Activated T-helper 17 cell treated with anti-CD3 and anti-CD28 coated beads, Interleukin-2, amount 50 U/mL, for 72 hours (primary cell): ENCODE measurements at regions not wholly inside any gene's neighbourhood (a gene's known extent, or its start where the extent isn't known, plus 50 kb on each side); places are given as distances from the start of the nearest gene placed in this dataset.
"Not testable (repeated sequence)": the region's sequence is repeated elsewhere in the genome, so short reads cannot be mapped to it uniquely, and the experiment has no call there.

Experiments used
- ATAC-seq: fragments of 150-1000 bp; cut with Tn5 transposase; replicated peaks from 2 replicates; pipeline ENCODE4 v1.10.0; 2021; ENCODE audit warnings: mild to moderate bottlenecking, moderate library complexity
- H3K27ac Mint-ChIP-seq: one replicate; pipeline ENCODE4 v1.8.0; 2022; ENCODE audit warnings: mixed read lengths
- H3K27me3 Mint-ChIP-seq: one replicate; pipeline ENCODE4 v1.8.0; 2022; ENCODE audit warnings: mixed read lengths
- H3K36me3 Mint-ChIP-seq: one replicate; pipeline ENCODE4 v1.8.0; 2022; ENCODE audit warnings: low read depth, mild to moderate bottlenecking, mixed read lengths
- H3K4me1 Mint-ChIP-seq: one replicate; pipeline ENCODE4 v1.8.0; 2022; ENCODE audit warnings: mixed read lengths
- H3K4me3 Mint-ChIP-seq: one replicate; pipeline ENCODE4 v1.8.0; 2022; ENCODE audit warnings: mild to moderate bottlenecking, mixed read lengths
- H3K9me3 Mint-ChIP-seq: one replicate; pipeline ENCODE4 v1.8.0; 2022; ENCODE audit warnings: mixed read lengths

DNA sequence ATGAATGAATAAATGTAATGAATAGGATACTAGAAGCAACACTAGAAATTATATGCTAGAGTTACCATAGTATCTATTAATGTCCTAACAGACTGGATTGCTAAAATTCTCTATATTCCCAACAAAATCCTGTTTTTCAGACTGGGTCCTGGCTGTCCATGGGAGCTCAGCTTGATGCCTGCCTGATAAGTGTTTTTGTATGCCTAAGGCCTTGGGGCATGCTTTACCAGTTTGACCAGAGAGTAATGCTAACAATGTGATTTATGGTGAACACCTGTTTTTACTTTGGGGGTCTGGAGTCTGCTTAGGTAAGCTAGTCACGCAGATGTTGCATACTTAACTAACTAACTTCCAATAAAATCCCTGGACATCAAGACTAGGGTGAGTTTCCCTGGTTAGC, 318.8 kb upstream of the DEPDC1 start:
- no peaks in the 10 kb centered on the region for H3K36me3 Mint-ChIP-seq
- H3K4me1 Mint-ChIP-seq: no peaks in the 10 kb centered on the region
- no peak for ATAC-seq
- no peaks in the 10 kb centered on the region for H3K27me3 Mint-ChIP-seq
- no peak overlapping the region for H3K27ac Mint-ChIP-seq
- no peak overlapping the region for H3K4me3 Mint-ChIP-seq
- peaks cover 18% of the 10 kb centered on the region for H3K9me3 Mint-ChIP-seq

DNA sequence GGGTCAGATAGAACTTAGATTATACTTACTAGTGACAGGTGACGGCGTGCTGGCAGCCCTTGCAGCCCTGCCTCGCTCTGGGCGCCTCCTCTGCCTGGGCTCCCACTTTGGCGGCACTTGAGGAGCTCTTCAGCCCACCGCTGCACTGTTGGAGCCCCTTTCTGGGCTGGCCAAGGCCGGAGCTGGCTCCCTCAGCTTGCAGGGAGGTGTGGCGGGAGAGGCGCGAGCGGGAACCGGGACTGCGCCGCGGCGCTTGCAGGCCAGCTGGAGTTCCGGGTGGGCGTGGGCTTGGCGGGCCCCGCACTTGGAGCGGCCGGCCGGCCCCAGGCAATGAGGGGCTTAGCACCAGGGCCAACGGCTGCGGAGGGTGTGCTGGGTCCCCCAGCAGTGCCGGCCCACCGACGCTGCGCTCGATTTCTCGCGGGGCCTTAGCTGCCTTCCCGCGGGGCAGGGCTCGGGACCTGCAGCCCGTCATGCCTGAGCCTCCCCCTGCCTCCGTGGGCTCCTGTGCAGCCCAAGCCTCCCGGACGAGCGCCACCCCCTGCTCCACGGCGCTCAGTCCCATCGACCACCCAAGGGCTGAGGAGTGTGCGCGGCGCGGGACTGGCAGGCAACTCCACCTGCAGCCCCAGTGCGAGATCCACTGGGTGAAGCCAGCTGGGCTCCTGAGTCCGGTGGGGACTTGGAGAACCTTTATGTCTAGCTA, 320.8 kb upstream of the DEPDC1 start:
- not testable (repeated sequence) for H3K4me1 Mint-ChIP-seq, H3K4me3 Mint-ChIP-seq, H3K27ac Mint-ChIP-seq, ATAC-seq, H3K27me3 Mint-ChIP-seq, H3K36me3 Mint-ChIP-seq
- H3K9me3 Mint-ChIP-seq: peaks cover 18% of the 10 kb centered on the region

DNA sequence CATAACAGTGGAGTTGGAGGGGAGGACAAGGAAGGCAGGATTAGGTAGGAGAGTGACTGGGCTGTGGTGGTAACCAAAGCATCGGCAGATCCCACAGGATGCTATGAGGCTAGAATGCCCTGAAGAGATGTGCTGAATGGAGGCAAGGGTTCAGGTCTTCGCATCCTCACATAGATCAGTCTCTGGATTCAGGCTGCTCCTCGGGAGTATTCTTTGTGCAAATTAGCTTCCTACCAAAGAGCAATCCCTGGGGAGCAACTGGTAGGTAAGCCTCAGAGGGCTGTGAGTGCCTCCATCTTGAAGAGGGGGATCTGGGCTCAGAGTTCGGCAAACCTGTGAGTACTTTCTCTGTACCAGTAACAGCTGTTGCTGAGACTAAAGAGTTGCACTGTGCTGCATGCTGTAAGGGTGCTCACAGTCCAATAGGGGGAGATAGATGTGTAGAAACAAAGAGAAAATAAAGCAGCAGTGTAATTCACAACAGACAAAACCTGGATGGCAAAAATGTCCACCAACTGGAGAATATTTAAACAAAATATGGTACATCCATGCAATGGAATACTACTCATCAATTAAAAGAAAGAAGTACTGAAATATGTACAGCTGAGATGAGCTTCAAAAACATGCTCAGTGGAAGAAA, 322.4 kb upstream of the DEPDC1 start:
- Mint-ChIP-seq H3K4me1 (no peaks in the 10 kb centered on the region), H3K36me3 (no peaks in the 10 kb centered on the region), H3K9me3 (peaks cover 10% of the 10 kb centered on the region), H3K4me3 (no peak overlapping the region), H3K27ac (no peak overlapping the region), H3K27me3 (no peaks in the 10 kb centered on the region)
- ATAC-seq: no peak

DNA sequence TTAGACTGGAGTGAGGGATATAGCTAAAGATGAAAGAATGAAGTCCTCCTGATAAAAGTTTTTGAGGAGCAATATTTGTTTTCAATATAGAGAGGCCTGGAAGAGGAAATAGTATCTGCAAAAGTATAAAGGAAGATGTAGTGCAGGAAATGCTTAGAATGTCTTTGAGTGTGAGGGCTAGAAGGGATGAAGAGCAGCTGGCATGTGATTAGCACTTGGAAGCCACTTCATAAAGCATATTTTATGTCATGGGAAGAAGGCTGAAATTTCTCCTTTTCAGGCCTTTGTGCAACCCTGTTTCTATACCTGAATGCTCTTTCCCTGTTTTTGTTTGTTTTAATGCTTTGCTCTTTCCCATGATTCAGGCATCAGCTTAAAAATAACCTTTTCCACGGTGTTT, 323.3 kb upstream of the DEPDC1 start:
- H3K27ac Mint-ChIP-seq: no peak overlapping the region
- no peak for ATAC-seq
- peaks cover 6% of the 10 kb centered on the region for H3K9me3 Mint-ChIP-seq
- no peaks in the 10 kb centered on the region for H3K36me3 Mint-ChIP-seq
- no peaks in the 10 kb centered on the region for H3K4me1 Mint-ChIP-seq
- no peaks in the 10 kb centered on the region for H3K27me3 Mint-ChIP-seq
- no peak overlapping the region for H3K4me3 Mint-ChIP-seq

DNA sequence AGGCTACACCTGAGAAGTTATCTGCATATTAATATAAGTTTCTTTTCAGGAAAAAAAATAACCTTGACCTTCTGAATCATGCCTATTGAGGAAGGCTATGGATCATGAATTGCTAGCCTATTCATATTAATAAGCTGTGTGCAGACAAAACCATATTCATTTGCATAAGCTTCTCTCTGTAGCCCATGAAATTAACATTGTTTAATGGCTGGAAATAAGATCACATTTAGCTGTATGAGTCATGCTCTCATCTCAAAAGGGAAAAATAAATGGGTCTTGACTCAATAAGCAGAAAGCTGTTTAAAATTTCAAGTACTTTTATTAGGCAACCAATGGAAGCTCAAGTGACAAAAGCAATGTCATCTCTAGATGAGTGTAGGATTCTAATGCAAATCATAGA, 330.0 kb upstream of the DEPDC1 start:
- Mint-ChIP-seq H3K36me3 (no peaks in the 10 kb centered on the region), H3K9me3 (peaks cover 17% of the 10 kb centered on the region), H3K4me3 (no peak overlapping the region), H3K4me1 (no peaks in the 10 kb centered on the region), H3K27ac (no peak overlapping the region), H3K27me3 (no peaks in the 10 kb centered on the region)
- ATAC-seq: no peak

DNA sequence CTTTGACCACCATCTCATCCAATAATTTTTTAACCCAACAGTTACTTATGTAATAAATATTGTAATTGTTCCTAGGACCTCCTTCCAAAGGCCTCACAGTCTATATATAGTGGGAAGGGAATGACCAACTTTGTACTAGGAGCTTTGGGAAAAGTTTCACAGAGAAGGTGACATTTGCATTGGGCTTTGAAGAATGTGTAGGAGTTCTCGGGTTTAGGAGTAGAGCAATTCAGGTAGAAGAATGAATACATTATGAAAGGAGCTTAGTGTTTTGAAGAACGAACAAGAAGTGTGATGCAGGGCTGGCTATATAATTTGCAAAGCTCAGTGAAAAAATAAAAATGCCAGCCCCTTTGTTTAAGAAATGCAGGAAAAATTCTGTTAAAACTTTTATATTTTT, 330.4 kb upstream of the DEPDC1 start:
- H3K9me3 Mint-ChIP-seq: peaks cover 17% of the 10 kb centered on the region
- no peaks in the 10 kb centered on the region for H3K36me3 Mint-ChIP-seq
- ATAC-seq: no peak
- no peak overlapping the region for H3K4me3 Mint-ChIP-seq
- H3K4me1 Mint-ChIP-seq: no peaks in the 10 kb centered on the region
- H3K27ac Mint-ChIP-seq: no peak overlapping the region
- H3K27me3 Mint-ChIP-seq: no peaks in the 10 kb centered on the region

DNA sequence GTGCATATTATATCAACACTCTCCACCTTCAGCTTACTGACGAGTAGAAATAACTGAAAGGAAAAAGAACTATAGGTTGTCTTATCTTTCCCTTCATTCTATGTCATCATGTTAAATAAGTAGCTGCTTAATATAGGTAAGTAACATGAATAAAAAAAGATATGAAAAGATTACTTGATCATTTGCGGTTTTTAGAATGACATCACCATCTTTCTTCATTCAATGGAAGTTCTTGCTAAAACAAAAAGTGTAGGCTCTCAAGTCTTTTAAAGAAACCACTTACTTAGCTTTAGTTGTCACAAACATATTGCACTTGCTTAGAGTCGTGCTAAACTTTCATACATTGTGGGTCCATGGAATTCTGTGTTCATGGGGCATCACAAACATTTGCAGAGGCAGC, 331.1 kb upstream of the DEPDC1 start:
- H3K36me3 Mint-ChIP-seq: no peaks in the 10 kb centered on the region
- ATAC-seq: no peak
- no peaks in the 10 kb centered on the region for H3K27me3 Mint-ChIP-seq
- no peak overlapping the region for H3K27ac Mint-ChIP-seq
- no peak overlapping the region for H3K4me3 Mint-ChIP-seq
- H3K9me3 Mint-ChIP-seq: peaks cover 21% of the 10 kb centered on the region
- H3K4me1 Mint-ChIP-seq: no peaks in the 10 kb centered on the region

DNA sequence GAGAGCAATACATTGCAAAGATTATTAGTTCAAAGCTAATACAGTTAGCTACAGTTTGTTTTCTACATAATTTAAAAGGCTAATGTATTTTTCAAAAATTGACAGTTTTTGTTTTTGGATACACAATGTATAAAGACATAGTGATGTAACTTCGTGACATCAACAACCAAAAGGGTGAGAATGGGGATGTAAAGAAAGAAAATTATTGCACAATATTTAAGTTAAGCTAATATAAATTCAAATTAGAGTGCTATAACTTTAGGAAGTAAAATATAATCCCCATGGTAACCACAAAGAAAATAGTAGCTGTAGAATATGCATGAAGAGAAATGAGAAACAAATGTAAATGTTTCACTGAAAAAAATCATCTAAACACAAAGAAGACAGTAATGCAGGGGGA, 334.4 kb upstream of the DEPDC1 start:
- H3K36me3 Mint-ChIP-seq: no peaks in the 10 kb centered on the region
- no peak overlapping the region for H3K4me3 Mint-ChIP-seq
- no peaks in the 10 kb centered on the region for H3K4me1 Mint-ChIP-seq
- H3K9me3 Mint-ChIP-seq: peaks cover 28% of the 10 kb centered on the region
- no peak for ATAC-seq
- H3K27ac Mint-ChIP-seq: no peak overlapping the region
- H3K27me3 Mint-ChIP-seq: no peaks in the 10 kb centered on the region

DNA sequence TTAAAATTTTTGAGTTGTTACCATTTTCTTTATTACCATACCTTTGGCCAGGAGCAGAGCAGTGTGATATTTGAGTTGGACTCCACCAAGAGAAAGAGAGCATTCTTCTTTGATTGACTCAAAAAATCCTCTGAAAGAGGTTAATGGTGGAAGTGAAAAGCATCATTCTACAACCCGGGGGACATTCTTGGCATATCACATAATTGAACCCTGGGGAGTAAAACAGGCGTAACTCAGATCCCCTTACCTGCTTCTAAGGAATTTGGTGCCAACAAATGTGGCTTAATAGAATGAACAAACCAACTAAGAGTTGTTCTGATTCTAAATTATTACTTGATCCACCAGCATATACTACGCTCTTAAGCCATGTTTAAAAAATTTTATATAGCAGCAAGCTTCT, 351.1 kb upstream of the DEPDC1 start:
- H3K4me3 Mint-ChIP-seq: no peak overlapping the region
- H3K27ac Mint-ChIP-seq: no peak overlapping the region
- H3K27me3 Mint-ChIP-seq: no peaks in the 10 kb centered on the region
- H3K36me3 Mint-ChIP-seq: no peaks in the 10 kb centered on the region
- no peak for ATAC-seq
- H3K9me3 Mint-ChIP-seq: peaks cover 11% of the 10 kb centered on the region
- H3K4me1 Mint-ChIP-seq: no peaks in the 10 kb centered on the region

DNA sequence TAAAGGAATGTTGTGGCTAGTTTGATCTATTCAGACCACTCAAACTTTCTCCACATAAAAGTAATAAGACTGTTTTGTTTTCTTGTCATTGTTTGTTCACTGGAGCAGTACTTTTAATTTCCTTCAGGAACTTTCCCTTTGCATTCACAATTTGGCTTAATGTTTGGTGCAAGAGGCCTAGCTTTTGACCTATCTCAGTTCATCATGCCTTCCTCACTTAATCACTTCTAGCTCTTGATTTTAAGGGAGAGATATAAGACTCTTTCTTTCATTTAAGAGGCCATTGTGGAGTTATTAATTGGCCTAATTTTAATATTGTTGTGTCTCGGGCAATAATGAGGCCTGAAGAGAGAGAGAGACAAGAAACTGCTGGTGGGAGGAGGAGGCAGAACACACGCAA, 371.7 kb upstream of the DEPDC1 start:
- Mint-ChIP-seq H3K9me3 (peaks cover 21% of the 10 kb centered on the region), H3K27me3 (no peaks in the 10 kb centered on the region), H3K27ac (no peak overlapping the region), H3K4me3 (no peak overlapping the region), H3K4me1 (no peaks in the 10 kb centered on the region), H3K36me3 (no peaks in the 10 kb centered on the region)
- no peak for ATAC-seq

DNA sequence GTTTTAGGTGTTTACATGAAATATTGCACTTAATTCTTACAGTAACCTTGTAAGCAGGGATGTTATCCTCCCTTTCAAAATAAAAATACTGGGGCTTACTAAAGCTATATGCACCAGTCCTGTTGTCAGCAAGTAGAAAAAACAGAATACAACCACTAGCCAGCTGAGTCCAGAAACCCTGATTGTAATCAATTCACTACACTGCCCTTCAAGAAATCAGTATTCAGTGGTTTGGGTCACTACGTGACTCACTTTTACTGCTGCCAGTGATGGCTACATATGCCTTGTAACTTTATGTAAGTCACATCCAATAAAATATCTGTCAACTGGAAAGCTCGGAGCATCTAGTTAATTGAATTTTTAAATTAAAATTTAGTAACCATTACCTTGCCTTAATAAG, 376.3 kb upstream of the DEPDC1 start:
- Mint-ChIP-seq H3K4me3 (no peak overlapping the region), H3K4me1 (no peaks in the 10 kb centered on the region), H3K27me3 (no peaks in the 10 kb centered on the region), H3K36me3 (no peaks in the 10 kb centered on the region), H3K9me3 (peaks cover 14% of the 10 kb centered on the region), H3K27ac (no peak overlapping the region)
- ATAC-seq: no peak

DNA sequence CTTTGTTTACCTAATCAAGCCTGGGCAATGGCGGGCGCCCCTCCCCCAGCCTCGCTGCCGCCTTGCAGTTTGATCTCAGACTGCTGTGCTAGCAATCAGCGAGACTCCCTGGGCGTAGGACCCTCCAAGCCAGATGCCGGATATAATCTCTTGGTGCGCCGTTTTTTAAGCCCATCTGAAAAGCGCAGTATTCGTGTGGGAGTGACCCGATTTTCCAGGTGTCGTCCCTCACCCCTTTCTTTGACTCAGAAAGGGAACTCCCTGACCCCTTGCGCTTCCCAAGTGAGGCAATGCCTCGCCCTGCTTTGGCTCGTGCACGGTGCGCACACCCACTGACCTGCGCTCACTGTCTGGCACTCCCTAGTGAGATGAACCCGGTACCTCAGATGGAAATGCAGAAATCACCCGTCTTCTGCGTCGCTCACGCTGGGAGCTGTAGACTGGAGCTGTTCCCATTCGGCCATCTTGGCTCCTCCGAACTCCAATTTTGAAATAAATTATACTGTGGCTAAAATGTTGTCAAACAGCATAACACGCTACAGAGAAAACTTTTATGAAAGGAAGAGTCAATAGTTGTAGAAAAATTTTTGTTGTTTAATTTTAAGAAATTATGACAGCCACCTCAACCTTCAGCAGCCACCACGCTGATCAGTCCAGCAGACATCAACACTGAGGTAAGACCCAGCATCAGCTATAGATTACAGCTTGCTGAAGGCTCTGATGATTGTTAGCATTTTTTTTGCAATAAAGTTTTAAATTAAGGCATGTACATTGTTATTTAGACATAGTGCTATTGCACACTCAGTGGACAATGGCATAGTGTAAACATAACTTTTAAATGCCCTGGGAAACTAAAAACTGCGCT, 384.7 kb upstream of the DEPDC1 start:
- H3K36me3 Mint-ChIP-seq, H3K4me3 Mint-ChIP-seq, H3K27me3 Mint-ChIP-seq, H3K9me3 Mint-ChIP-seq, H3K4me1 Mint-ChIP-seq, ATAC-seq, H3K27ac Mint-ChIP-seq: not testable (repeated sequence)

DNA sequence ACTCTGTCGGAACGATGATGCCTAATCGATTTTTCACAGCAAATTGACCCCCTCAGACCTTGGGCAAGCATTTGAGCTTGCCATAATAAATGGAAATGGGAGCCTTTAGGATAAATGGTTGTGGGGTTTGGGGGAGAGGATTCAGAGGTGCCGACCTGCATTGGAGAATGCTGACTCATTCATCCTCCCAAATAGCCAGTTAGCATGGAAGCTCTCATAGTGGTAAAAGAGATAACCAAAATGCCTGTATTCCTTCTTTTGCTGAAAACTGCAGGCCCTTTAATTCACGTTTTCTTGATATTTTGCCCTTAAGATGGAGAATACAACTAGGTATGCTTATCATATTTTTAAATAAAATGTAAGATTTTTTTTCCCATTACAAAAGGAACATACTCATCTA, 392.6 kb upstream of the DEPDC1 start:
- H3K4me1 Mint-ChIP-seq: no peaks in the 10 kb centered on the region
- H3K36me3 Mint-ChIP-seq: no peaks in the 10 kb centered on the region
- no peak overlapping the region for H3K27ac Mint-ChIP-seq
- H3K4me3 Mint-ChIP-seq: no peak overlapping the region
- ATAC-seq: no peak
- peaks cover 12% of the 10 kb centered on the region for H3K9me3 Mint-ChIP-seq
- no peaks in the 10 kb centered on the region for H3K27me3 Mint-ChIP-seq

DNA sequence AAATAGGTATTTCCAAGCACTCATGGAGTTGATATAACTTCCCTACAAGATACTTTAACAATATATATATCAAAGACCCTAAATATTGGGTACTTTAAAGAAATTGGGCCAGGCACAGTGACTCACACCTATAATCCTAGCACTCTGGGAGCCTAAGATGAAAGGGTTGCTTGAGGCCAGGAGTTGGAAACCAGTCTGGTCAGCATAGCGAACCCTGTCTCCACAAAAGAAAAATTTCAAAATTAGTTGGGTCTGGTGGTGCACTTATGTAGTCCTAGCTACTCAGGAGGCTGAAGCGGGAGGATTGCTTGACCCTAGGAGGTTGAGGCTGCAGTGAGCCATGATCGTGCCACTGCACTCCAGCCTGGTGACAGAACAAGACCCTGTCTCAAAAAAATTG, 393.9 kb upstream of the DEPDC1 start:
- H3K27ac Mint-ChIP-seq: no peak overlapping the region
- H3K9me3 Mint-ChIP-seq: peaks cover 9% of the 10 kb centered on the region
- no peak for ATAC-seq
- H3K4me1 Mint-ChIP-seq: no peaks in the 10 kb centered on the region
- no peaks in the 10 kb centered on the region for H3K27me3 Mint-ChIP-seq
- no peaks in the 10 kb centered on the region for H3K36me3 Mint-ChIP-seq
- H3K4me3 Mint-ChIP-seq: no peak overlapping the region

DNA sequence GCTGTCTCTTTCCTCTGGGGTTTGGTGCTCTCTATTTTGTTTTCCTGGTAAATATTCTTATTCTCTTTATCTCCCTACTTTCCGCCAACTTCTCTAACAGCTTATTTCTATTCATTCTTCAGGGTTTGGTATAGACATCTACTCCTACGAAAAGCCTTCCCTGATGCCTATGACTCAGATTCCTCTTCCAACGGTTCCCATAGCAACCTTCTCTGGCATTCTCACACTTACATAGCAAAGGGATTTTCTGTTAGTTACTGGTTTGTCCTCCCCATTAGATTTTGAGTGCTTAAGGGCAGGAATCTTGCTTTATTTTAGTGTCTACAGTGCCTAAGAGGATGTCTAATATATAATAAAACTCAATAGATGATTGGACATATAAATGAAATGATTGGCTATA, 407.6 kb upstream of the DEPDC1 start:
- ATAC-seq: no peak
- H3K9me3 Mint-ChIP-seq: peaks cover 15% of the 10 kb centered on the region

More for the DNA sequence above, 407.6 kb upstream of the DEPDC1 start:
- Mint-ChIP-seq H3K36me3 (no peaks in the 10 kb centered on the region), H3K27me3 (no peaks in the 10 kb centered on the region), H3K4me1 (no peaks in the 10 kb centered on the region), H3K4me3 (no peak overlapping the region), H3K27ac (no peak overlapping the region)
